ENCODE measurements at regions not wholly inside any gene's neighbourhood (a gene's known extent, or its start where the extent isn't known, plus 50 kb on each side); places are given as distances from the start of the nearest gene placed in this dataset.

GRCh38 chr11:70824605-70825245, 426.4 kb downstream of the CTTN start:
- no peaks in the 10 kb centered on the region for H3K27me3 ChIP-seq (ENCODE audit: insufficient read depth, low read length)
- no peak for ATAC-seq

GRCh38 chr11:70825893-70826540, 426.4 kb downstream of the SHANK2 start:
- H3K4me2 ChIP-seq (ENCODE audit: low read length): no peak overlapping the region
- no peaks in the 10 kb centered on the region for H3K9me3 ChIP-seq (ENCODE audit: control insufficient read depth in 1 of 2, insufficient read depth in 1 of 2, low read depth in 1 of 2, low read length in 2 of 2)
- ChIA-PET POLR2A (no interaction called here), RAD21 (ENCODE audit: low non-redundant PET in 1 of 2, low total read pairs in 2 of 2, uncharacterized antibody in 2 of 2, unreplicated experiment in 2 of 2) (interaction anchor here in 1 of 2 experiments (0.7 kb wide), 1 partner anchor 87 kb away, joined by 3 read pairs; no protein-coding TSS in a partner anchor), CTCF (interaction anchor here (1.0 kb wide), 1 partner anchor 11 kb away, joined by 3 read pairs; no protein-coding TSS in a partner anchor)
- no TSS peak for BruUV-seq (replicated peaks)
- H3K27ac ChIP-seq (ENCODE audit: low read depth, low read length): no peak overlapping the region
- TF ChIP-seq TCF7L2 (IDR thresholded peaks at IDR 0.05; ENCODE audit: borderline replicate concordance, extremely low read depth, insufficient read depth, insufficient read length): no peak
- no peak for TF ChIP-seq FOSL1 (IDR thresholded peaks at IDR 0.05; ENCODE audit: low read depth)
- no peak for TF ChIP-seq POLR2AphosphoS5 (IDR thresholded peaks at IDR 0.05; ENCODE audit: low read depth, low read length)
- no peak for TF ChIP-seq YY1 (IDR thresholded peaks at IDR 0.05; ENCODE audit: extremely low read depth, insufficient replicate concordance, low read depth, low read length)
- TF ChIP-seq SRF (IDR thresholded peaks at IDR 0.05; ENCODE audit: low read depth): no peak
- no peak for TF ChIP-seq POLR2A (IDR thresholded peaks at IDR 0.05; ENCODE audit: borderline replicate concordance, extremely low read depth, insufficient read depth, insufficient read length)
- no peak for TF ChIP-seq ATF3 (IDR thresholded peaks at IDR 0.05)
- TF ChIP-seq ZNF274 (IDR thresholded peaks at IDR 0.05; ENCODE audit: low read depth, low read length): no peak
- no peak for TF ChIP-seq ZFX (IDR thresholded peaks at IDR 0.05)
- no peak for TF ChIP-seq CTCF (IDR thresholded peaks at IDR 0.05 in 2 of 3, conservative IDR thresholded peaks at IDR 0.05 in 1 of 3; ENCODE audit: borderline replicate concordance in 1 of 3, insufficient read depth in 1 of 3, low read depth in 2 of 3, low read length in 2 of 3)
- no peak for ATAC-seq
- no peak overlapping the region for H3K4me3 ChIP-seq (replicated peaks in 1 of 2; ENCODE audit: low read depth in 1 of 2, low read length in 2 of 2)
- no peak overlapping the region for H2AFZ ChIP-seq (ENCODE audit: low read depth, low read length, poor library complexity, severe bottlenecking)
- DNase-seq (ENCODE audit: low read depth, low spot score): no peak
- no peaks in the 10 kb centered on the region for H3K4me1 ChIP-seq (ENCODE audit: control insufficient read depth in 1 of 2, insufficient read depth in 2 of 2, low read length in 2 of 2)
- no peaks in the 10 kb centered on the region for H3K79me2 ChIP-seq (ENCODE audit: insufficient read depth, low read length)
- H3K9me2 ChIP-seq (ENCODE audit: insufficient read depth): no peaks in the 10 kb centered on the region
- no peaks in the 10 kb centered on the region for H3K36me3 ChIP-seq (ENCODE audit: control insufficient read depth in 1 of 2, insufficient read depth in 2 of 2, low read length in 2 of 2)
- intact Hi-C loops (cut with micrococcal nuclease): no loop called here
- H3K27me3 ChIP-seq (ENCODE audit: insufficient read depth, low read length): no peaks in the 10 kb centered on the region
- no peaks in the 10 kb centered on the region for H4K20me1 ChIP-seq (ENCODE audit: insufficient read depth)
- no peak overlapping the region for H3K9ac ChIP-seq (ENCODE audit: low read length)

More at GRCh38 chr11:70824605-70825245, 426.4 kb downstream of the CTTN start:
- CTCF ChIA-PET: interaction anchor here (1.2 kb wide), 1 partner anchor 9 kb away, joined by 4 read pairs; no protein-coding TSS in a partner anchor
- no peaks in the 10 kb centered on the region for H3K9me2 ChIP-seq (ENCODE audit: insufficient read depth)
- DNase-seq (ENCODE audit: low read depth, low spot score): no peak
- intact Hi-C loops (cut with micrococcal nuclease): no loop called here
- no peak for TF ChIP-seq EZH2phosphoT487 (IDR thresholded peaks at IDR 0.05; ENCODE audit: borderline replicate concordance)
- no peak for TF ChIP-seq JUND (IDR thresholded peaks at IDR 0.05)
- no peak for TF ChIP-seq EZH2 (IDR thresholded peaks at IDR 0.05)
- TF ChIP-seq FOSL1 (IDR thresholded peaks at IDR 0.05; ENCODE audit: low read depth): no peak
- no peak for TF ChIP-seq ZNF274 (IDR thresholded peaks at IDR 0.05; ENCODE audit: low read depth, low read length)
- TF ChIP-seq POLR2A (IDR thresholded peaks at IDR 0.05; ENCODE audit: borderline replicate concordance, extremely low read depth, insufficient read depth, insufficient read length): no peak
- TF ChIP-seq SIN3A (IDR thresholded peaks at IDR 0.05; ENCODE audit: low read depth): no peak
- TF ChIP-seq ZFX (IDR thresholded peaks at IDR 0.05): no peak
- no peak for TF ChIP-seq RAD21 (IDR thresholded peaks at IDR 0.05; ENCODE audit: low read depth)
- TF ChIP-seq MAX (IDR thresholded peaks at IDR 0.05): no peak
- no peak for TF ChIP-seq SRF (IDR thresholded peaks at IDR 0.05; ENCODE audit: low read depth)
- H4K20me1 ChIP-seq (ENCODE audit: insufficient read depth): no peaks in the 10 kb centered on the region
- no peak overlapping the region for H3K27ac ChIP-seq (ENCODE audit: low read depth, low read length)
- H3K4me2 ChIP-seq (ENCODE audit: low read length): no peak overlapping the region
- no peaks in the 10 kb centered on the region for H3K36me3 ChIP-seq (ENCODE audit: control insufficient read depth in 1 of 2, insufficient read depth in 2 of 2, low read length in 2 of 2)
- no peak overlapping the region for H3K4me3 ChIP-seq (replicated peaks in 1 of 2; ENCODE audit: low read depth in 1 of 2, low read length in 2 of 2)
- RAD21 ChIA-PET (ENCODE audit: low non-redundant PET in 1 of 2, low total read pairs in 2 of 2, uncharacterized antibody in 2 of 2, unreplicated experiment in 2 of 2): no interaction called here
- H3K79me2 ChIP-seq (ENCODE audit: insufficient read depth, low read length): no peaks in the 10 kb centered on the region
- H3K4me1 ChIP-seq (ENCODE audit: control insufficient read depth in 1 of 2, insufficient read depth in 2 of 2, low read length in 2 of 2): no peaks in the 10 kb centered on the region
- no peak overlapping the region for H2AFZ ChIP-seq (ENCODE audit: low read depth, low read length, poor library complexity, severe bottlenecking)
- BruUV-seq (replicated peaks): no TSS peak
- no peaks in the 10 kb centered on the region for H3K9me3 ChIP-seq (ENCODE audit: control insufficient read depth in 1 of 2, insufficient read depth in 1 of 2, low read depth in 1 of 2, low read length in 2 of 2)
- no peak overlapping the region for H3K9ac ChIP-seq (ENCODE audit: low read length)
- POLR2A ChIA-PET: no interaction called here
